A673 (cell line): ENCODE measurements at regions not wholly inside any gene's neighbourhood (a gene's known extent, or its start where the extent isn't known, plus 50 kb on each side); places are given as distances from the start of the nearest gene placed in this dataset.

Source experiments
- CTCF ChIP-seq: fragments of 300-800, 200-600 bp; sonication (generic); conservative IDR thresholded peaks from 2 replicates; pipeline ENCODE4 v1.5.1; 2017; ENCODE audit warnings: low read depth, mild to moderate bottlenecking, antibody characterized with exemption, low read length, moderate library complexity, mixed read lengths
- EZH2 ChIP-seq: fragments of 200-600 bp; sonication (generic); IDR thresholded peaks from 2 replicates; pipeline ENCODE4 v1.6.1; 2017; ENCODE audit warnings: borderline replicate concordance, low read depth, mild to moderate bottlenecking, mixed read lengths, antibody characterized with exemption, low read length; ENCODE audit not compliant: poor library complexity, severe bottlenecking

- TF ChIP-seq CTCF: no peak
- TF ChIP-seq EZH2: no peak
These were observed 552.0 kb upstream of the CLINT1 start for GRCh38 chr5:158410976-158411375.
